HepG2 (cell line): ENCODE measurements at regions not wholly inside any gene's neighbourhood (a gene's known extent, or its start where the extent isn't known, plus 50 kb on each side); places are given as distances from the start of the nearest gene placed in this dataset.

ENCODE experiments used
- CEBPB ChIP-seq: IDR thresholded peaks from 2 replicates; pipeline ENCODE4 v1.6.1; 2011; ENCODE audit warnings: low read depth, low read length, improper control_type of control experiment, borderline replicate concordance
- CTCF ChIP-seq: sonication (generic); formaldehyde crosslinking; IDR thresholded peaks from 2 replicates; pipeline ENCODE4 v1.5.0; 2020; ENCODE audit warnings: mild to moderate bottlenecking, missing genetic modification reagents, moderate library complexity
- HMG20B ChIP-seq: conservative IDR thresholded peaks from 2 replicates; pipeline ENCODE4 v1.6.1; 2016; ENCODE audit warnings: missing genetic modification reagents, missing compliant biosample characterization
- KAT7 ChIP-seq: IDR thresholded peaks from 2 replicates; pipeline ENCODE4 v1.6.1; 2018; ENCODE audit warnings: borderline replicate concordance, missing compliant biosample characterization
- SP1 ChIP-seq, 2 experiments: fragments of 450-650 bp in 1 of 2; sonication (generic) in 1 of 2; formaldehyde crosslinking in 1 of 2; IDR thresholded peaks; 2 replicates each; pipeline versions ENCODE4 v1.4.0 to v1.6.1; 2016 to 2020; ENCODE audit warnings: missing genetic modification reagents in 1 of 2
- TAF1 ChIP-seq: sonication (generic); formaldehyde crosslinking; IDR thresholded peaks from 2 replicates; pipeline ENCODE4 v1.4.0; 2020; ENCODE audit warnings: missing genetic modification reagents
- ZNF331 ChIP-seq: sonication (generic); formaldehyde crosslinking; IDR thresholded peaks from 2 replicates; pipeline ENCODE4 v1.4.0; 2020; ENCODE audit warnings: missing genetic modification reagents
- ZNF605 ChIP-seq: sonication (generic); formaldehyde crosslinking; IDR thresholded peaks from 2 replicates; pipeline ENCODE4 v1.8.0; 2022; ENCODE audit warnings: mild to moderate bottlenecking, missing genetic modification reagents
- ZNF747 ChIP-seq: sonication (generic); formaldehyde crosslinking; IDR thresholded peaks from 2 replicates; pipeline ENCODE4 v1.8.1; 2023; ENCODE audit warnings: missing genetic modification reagents, mild to moderate bottlenecking, borderline replicate concordance

- no peak for TF ChIP-seq ZNF605 (CRISPR knock-in tag)
- TF ChIP-seq ZNF747: no peak
- no peak for TF ChIP-seq KAT7 (CRISPR knock-in tag)
- no peak for TF ChIP-seq CTCF (CRISPR knock-in tag)
- no peak for TF ChIP-seq TAF1 (CRISPR knock-in tag)
- no peak for TF ChIP-seq SP1 (IDR thresholded peaks at IDR 0.05)
- TF ChIP-seq SP1 (CRISPR knock-in tag; IDR thresholded peaks at IDR 0.05): no peak
- TF ChIP-seq ZNF331 (CRISPR knock-in tag): no peak
- TF ChIP-seq HMG20B: no peak
- TF ChIP-seq CEBPB: no peak
Measured at GRCh38 chr5:36416605-36417004, 114.9 kb upstream of the RANBP3L start.
